ENCODE measurements at regions not wholly inside any gene's neighbourhood (a gene's known extent, or its start where the extent isn't known, plus 50 kb on each side); places are given as distances from the start of the nearest gene placed in this dataset.

DNA sequence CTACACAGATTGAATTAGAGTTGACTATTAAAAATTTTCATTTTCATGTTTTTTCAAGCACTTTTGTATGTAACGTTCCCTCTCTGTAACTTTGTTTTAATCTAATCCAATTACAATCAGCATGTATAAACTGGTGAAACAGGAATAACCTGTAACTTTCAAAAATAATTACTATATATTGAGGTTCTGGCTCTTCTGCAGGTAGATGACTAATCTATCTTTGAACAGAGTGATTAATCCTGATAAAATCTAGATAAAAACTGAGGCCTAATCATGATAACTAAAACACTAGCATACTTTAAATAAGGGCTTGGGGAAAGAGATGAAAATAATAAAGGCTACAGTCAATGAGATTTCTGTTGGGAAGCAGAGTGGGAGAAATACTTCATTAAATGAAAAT, 101.6 kb upstream of the KCND2 start:
- no peak overlapping the region for H3K27ac ChIP-seq
- DNase-seq (ENCODE audit: low spot score in 2 of 2), result no peak
- no peaks in the 10 kb centered on the region for H3K4me1 ChIP-seq

DNA sequence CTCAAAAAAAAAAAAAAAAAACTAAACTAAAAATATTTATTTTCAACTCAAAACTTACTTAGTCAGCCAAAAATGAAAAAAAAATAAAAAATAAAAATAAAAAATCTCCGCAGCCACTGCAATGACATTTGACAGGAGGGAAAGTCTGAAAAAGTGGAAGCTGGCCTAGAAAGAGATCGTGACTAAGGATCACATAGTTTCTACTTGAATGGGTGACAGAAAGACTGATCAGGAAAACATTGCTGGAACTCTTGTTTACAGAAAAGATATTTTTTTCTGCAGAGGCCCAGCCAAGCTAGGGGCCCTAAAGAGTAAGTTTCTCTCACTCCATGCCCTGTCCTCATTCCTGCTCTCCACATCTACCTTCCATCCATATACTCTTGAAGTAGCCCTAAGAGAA, 92.8 kb upstream of the KCND2 start:
- Histone ChIP-seq H3K27me3 (no peaks in the 10 kb centered on the region), H3K4me1 (no peaks in the 10 kb centered on the region), H3K9me3 (no peaks in the 10 kb centered on the region), H3K4me3 (no peak overlapping the region), H3K36me3 (no peaks in the 10 kb centered on the region), H3K27ac (no peak overlapping the region)
- TF ChIP-seq POLR2A (IDR thresholded peaks at IDR 0.05) (no peak), POLR2AphosphoS5 (IDR thresholded peaks at IDR 0.05) (no peak)
- TF ChIP-seq, protein P1, sequence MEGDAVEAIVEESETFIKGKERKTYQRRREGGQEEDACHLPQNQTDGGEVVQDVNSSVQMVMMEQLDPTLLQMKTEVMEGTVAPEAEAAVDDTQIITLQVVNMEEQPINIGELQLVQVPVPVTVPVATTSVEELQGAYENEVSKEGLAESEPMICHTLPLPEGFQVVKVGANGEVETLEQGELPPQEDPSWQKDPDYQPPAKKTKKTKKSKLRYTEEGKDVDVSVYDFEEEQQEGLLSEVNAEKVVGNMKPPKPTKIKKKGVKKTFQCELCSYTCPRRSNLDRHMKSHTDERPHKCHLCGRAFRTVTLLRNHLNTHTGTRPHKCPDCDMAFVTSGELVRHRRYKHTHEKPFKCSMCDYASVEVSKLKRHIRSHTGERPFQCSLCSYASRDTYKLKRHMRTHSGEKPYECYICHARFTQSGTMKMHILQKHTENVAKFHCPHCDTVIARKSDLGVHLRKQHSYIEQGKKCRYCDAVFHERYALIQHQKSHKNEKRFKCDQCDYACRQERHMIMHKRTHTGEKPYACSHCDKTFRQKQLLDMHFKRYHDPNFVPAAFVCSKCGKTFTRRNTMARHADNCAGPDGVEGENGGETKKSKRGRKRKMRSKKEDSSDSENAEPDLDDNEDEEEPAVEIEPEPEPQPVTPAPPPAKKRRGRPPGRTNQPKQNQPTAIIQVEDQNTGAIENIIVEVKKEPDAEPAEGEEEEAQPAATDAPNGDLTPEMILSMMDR (IDR thresholded peaks at IDR 0.05), result no peak
- intact Hi-C loops (cut with DNase I; ENCODE audit: low total_unique reads), result no loop called here
- DNase-seq (ENCODE audit: low spot score in 2 of 2), result no peak

More for the DNA sequence above, 101.6 kb upstream of the KCND2 start:
- H3K9me3 ChIP-seq, result no peaks in the 10 kb centered on the region
- TF ChIP-seq, protein P1 (IDR thresholded peaks at IDR 0.05), result no peak
- TF ChIP-seq POLR2AphosphoS5 (IDR thresholded peaks at IDR 0.05) (no peak), POLR2A (IDR thresholded peaks at IDR 0.05) (no peak)
- H3K4me3 ChIP-seq, result no peak overlapping the region
- no peaks in the 10 kb centered on the region for H3K36me3 ChIP-seq
- intact Hi-C loops (cut with DNase I; ENCODE audit: low total_unique reads), result no loop called here
- no peaks in the 10 kb centered on the region for H3K27me3 ChIP-seq

DNA sequence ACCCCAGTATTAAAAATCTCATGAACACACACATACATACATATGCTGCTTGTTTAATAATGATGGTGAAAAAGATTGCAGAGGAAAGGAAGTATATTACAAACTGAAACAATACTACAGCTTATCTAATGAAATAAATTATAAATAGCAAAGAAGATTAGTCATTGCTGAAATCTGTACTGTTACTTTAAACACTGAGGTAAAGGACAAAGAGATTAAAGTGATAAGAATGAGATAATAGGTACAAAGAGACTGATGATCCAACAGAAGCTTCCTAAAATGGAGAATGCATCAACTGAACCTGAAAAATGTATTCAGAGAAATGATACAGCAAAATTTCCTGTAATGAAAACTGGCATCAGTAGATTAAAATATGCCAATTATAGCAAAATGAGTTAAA, 91.5 kb upstream of the KCND2 start:
- H3K27me3 ChIP-seq, result no peaks in the 10 kb centered on the region
- TF ChIP-seq POLR2A (IDR thresholded peaks at IDR 0.05), result no peak
- no peak for TF ChIP-seq POLR2AphosphoS5 (IDR thresholded peaks at IDR 0.05)
- TF ChIP-seq, protein P1 (IDR thresholded peaks at IDR 0.05), result no peak
- intact Hi-C loops (cut with DNase I; ENCODE audit: low total_unique reads), result no loop called here

DNA sequence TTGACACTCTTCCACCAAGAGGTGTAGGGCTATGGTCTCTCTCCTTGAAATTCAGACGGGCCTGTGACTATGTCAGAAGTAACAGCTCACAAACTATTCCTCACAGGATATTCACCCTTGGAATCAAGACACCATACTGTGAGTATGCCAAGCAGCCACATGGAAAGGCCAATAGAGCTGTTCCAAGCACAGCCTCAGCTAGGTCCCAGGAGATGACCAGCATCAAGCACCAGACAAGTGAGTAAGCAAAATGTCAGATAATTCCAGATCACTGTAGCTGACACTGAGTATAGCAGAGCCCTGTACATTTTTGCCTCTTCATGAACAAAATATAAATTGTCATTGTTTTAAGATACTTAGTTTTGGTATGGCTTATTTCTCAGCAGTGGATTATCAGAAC, 88.1 kb upstream of the KCND2 start:
- intact Hi-C loops (cut with DNase I; ENCODE audit: low total_unique reads), result no loop called here
- no peaks in the 10 kb centered on the region for H3K4me1 ChIP-seq
- no peak overlapping the region for H3K27ac ChIP-seq
- no peak for TF ChIP-seq POLR2A (IDR thresholded peaks at IDR 0.05)
- TF ChIP-seq, protein P1 (IDR thresholded peaks at IDR 0.05), result no peak
- no peak for TF ChIP-seq POLR2AphosphoS5 (IDR thresholded peaks at IDR 0.05)
- H3K4me3 ChIP-seq, result no peak overlapping the region
- H3K36me3 ChIP-seq, result no peaks in the 10 kb centered on the region
- DNase-seq (ENCODE audit: low spot score in 2 of 2), result no peak
- H3K27me3 ChIP-seq, result no peaks in the 10 kb centered on the region
- no peaks in the 10 kb centered on the region for H3K9me3 ChIP-seq

More for the DNA sequence above, 91.5 kb upstream of the KCND2 start:
- H3K4me1 ChIP-seq, result no peaks in the 10 kb centered on the region
- no peak for DNase-seq (ENCODE audit: low spot score in 2 of 2)
- no peak overlapping the region for H3K4me3 ChIP-seq
- no peaks in the 10 kb centered on the region for H3K36me3 ChIP-seq
- no peak overlapping the region for H3K27ac ChIP-seq
- H3K9me3 ChIP-seq, result no peaks in the 10 kb centered on the region

DNA sequence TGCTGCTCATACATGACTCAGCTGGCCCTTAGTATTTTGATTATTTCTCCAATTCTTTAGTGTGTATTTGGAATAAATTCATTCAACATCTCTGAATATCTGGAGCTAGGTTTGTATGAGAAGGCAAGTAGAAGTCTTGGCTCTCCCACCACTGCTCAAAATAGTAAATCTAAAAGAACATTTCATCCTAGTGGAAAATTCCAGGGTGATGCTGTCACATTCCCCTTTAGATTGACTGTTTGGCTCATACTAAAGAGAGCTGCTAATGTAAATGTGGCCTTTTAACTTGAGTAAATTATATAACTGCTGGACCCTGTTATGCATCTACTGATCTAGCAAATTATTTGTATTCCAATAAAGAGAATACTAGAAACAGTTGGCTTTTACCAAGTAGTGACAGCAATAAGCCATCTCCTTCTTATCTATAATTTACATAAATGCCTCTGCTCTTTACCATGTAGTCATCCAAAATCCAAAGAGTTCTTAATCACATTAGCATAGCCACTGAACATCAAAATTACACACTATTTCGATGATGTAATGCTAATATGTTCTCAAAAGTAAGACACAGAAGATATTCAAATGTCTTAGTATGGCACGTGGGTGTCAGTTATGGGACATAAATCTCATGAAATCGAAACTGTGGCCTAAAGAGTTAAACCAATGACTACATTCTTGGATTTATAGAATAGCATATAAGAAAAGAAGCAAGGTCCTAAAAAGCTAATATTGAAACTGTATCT, 86.9 kb upstream of the KCND2 start:
- intact Hi-C loops (cut with DNase I; ENCODE audit: low total_unique reads), result no loop called here
- Histone ChIP-seq H3K36me3 (no peaks in the 10 kb centered on the region), H3K4me1 (no peaks in the 10 kb centered on the region), H3K4me3 (no peak overlapping the region), H3K9me3 (no peaks in the 10 kb centered on the region), H3K27ac (no peak overlapping the region), H3K27me3 (no peaks in the 10 kb centered on the region)
- DNase-seq (ENCODE audit: low spot score in 2 of 2), result no peak
- TF ChIP-seq POLR2A (IDR thresholded peaks at IDR 0.05) (no peak), POLR2AphosphoS5 (IDR thresholded peaks at IDR 0.05) (no peak)
- TF ChIP-seq, protein P1 (IDR thresholded peaks at IDR 0.05), result no peak

All from breast epithelium (tissue), 4 donors.